DOHH2 (cell line): ENCODE measurements at regions not wholly inside any gene's neighbourhood (a gene's known extent, or its start where the extent isn't known, plus 50 kb on each side); places are given as distances from the start of the nearest gene placed in this dataset.

Experiments
- CTCF ChIP-seq: fragments of 200-600 bp; sonication (generic); IDR thresholded peaks from one replicate; pipeline ENCODE4 v1.5.1; 2014; ENCODE audit warnings: antibody characterized with exemption, mild to moderate bottlenecking, low read depth, low read length; ENCODE audit not compliant: poor library complexity, severe bottlenecking
- EZH2phosphoT487 ChIP-seq: fragments of 200-600 bp; sonication (generic); IDR thresholded peaks from 2 replicates; pipeline ENCODE4 v1.6.1; 2017; ENCODE audit warnings: borderline replicate concordance, mild to moderate bottlenecking, antibody characterized with exemption, low read length, moderate library complexity, mixed read lengths

DNA sequence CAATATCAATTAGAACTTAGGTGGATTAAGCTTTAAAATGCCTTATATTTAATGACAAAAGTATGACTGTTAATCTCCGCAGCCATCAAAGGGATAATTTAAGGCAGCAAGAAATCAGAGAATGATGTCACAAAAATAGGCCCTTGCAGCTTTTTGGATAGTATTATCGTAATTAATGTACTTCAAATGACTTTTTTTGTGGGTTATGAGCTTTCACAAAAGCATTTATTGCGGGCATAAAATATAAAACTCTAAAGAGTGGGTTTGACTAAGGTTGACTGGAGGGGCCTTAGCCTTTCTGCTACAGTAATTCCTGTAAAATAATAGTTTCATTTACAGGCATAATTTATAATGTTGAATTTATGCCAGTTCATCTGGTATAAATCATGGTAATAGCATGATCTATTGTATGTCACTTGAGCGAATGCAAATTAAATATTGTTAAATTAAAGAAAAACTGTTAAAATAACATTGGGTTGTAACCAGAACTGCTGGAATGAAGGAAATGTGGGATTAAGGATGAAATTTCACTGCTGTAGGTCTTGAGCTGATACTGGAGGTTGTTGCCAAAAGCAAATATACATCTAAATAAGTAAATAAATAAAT, 78.5 kb upstream of the ZFP64 start:
- TF ChIP-seq CTCF = no peak
- no peak for TF ChIP-seq EZH2phosphoT487
